Thoracic aorta (tissue), 2 donors: ENCODE measurements at regions not wholly inside any gene's neighbourhood (a gene's known extent, or its start where the extent isn't known, plus 50 kb on each side); places are given as distances from the start of the nearest gene placed in this dataset.

Source experiments
- ATAC-seq: fragments of 150-250 bp; one replicate; pipeline ENCODE4 v1.8.0; 2017; ENCODE audit warnings: low read depth; ENCODE audit not compliant: insufficient number of reproducible peaks, low FRiP score
- DNase-seq: peaks from one replicate; pipeline ENCODE4 v3.0.0-alpha.2; 2020; ENCODE audit warnings: low spot score
- H3K27ac ChIP-seq, 2 donors: fragments of 200-600 bp; sonication (generic); 1 replicate in 1 of 2; 2 replicates in 1 of 2; pipeline ENCODE4 v1.5.1; 2016; ENCODE audit warnings: mild to moderate bottlenecking in 2 of 2, moderate library complexity in 2 of 2
- H3K27me3 ChIP-seq: fragments of 200-600 bp; sonication (generic); replicated peaks from 2 replicates; pipeline ENCODE4 v1.6.0; 2016; ENCODE audit warnings: mild to moderate bottlenecking; ENCODE audit not compliant: insufficient read depth
- H3K36me3 ChIP-seq: fragments of 200-600 bp; sonication (generic); one replicate; pipeline ENCODE4 v1.5.1; 2016
- H3K4me1 ChIP-seq, 2 donors: fragments of 200-600 bp; sonication (generic); 1 replicate in 1 of 2; 2 replicates in 1 of 2; pipeline versions ENCODE4 v1.5.1 to v1.6.0; 2016; ENCODE audit warnings: low read depth in 2 of 2, mild to moderate bottlenecking in 1 of 2; ENCODE audit not compliant: control insufficient read depth in 1 of 2
- H3K4me3 ChIP-seq: fragments of 200-600 bp; sonication (generic); 2 replicates; pipeline ENCODE4 v1.5.1; 2016; ENCODE audit warnings: mild to moderate bottlenecking
- H3K9me3 ChIP-seq: fragments of 200-600 bp; sonication (generic); 2 replicates; pipeline ENCODE4 v1.5.1; 2016
- TF ChIP-seq, protein P1 (sequence below): fragments of 200-600 bp; sonication (generic); IDR thresholded peaks from one replicate; pipeline ENCODE4 v1.5.1; 2019; ENCODE audit warnings: antibody characterized with exemption

- no peaks in the 10 kb centered on the region for H3K9me3 ChIP-seq
- H3K27me3 ChIP-seq: no peaks in the 10 kb centered on the region
- no peak overlapping the region for H3K4me3 ChIP-seq
- ATAC-seq: no peak
- no peak overlapping the region for H3K27ac ChIP-seq
- H3K4me1 ChIP-seq: no peaks in the 10 kb centered on the region
- DNase-seq: no peak
- TF ChIP-seq, protein P1, sequence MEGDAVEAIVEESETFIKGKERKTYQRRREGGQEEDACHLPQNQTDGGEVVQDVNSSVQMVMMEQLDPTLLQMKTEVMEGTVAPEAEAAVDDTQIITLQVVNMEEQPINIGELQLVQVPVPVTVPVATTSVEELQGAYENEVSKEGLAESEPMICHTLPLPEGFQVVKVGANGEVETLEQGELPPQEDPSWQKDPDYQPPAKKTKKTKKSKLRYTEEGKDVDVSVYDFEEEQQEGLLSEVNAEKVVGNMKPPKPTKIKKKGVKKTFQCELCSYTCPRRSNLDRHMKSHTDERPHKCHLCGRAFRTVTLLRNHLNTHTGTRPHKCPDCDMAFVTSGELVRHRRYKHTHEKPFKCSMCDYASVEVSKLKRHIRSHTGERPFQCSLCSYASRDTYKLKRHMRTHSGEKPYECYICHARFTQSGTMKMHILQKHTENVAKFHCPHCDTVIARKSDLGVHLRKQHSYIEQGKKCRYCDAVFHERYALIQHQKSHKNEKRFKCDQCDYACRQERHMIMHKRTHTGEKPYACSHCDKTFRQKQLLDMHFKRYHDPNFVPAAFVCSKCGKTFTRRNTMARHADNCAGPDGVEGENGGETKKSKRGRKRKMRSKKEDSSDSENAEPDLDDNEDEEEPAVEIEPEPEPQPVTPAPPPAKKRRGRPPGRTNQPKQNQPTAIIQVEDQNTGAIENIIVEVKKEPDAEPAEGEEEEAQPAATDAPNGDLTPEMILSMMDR: no peak
- no peaks in the 10 kb centered on the region for H3K36me3 ChIP-seq
These were observed 359.2 kb downstream of the FBXW7 start for GRCh38 chr4:152176627-152177214.

- H3K27me3 ChIP-seq: no peaks in the 10 kb centered on the region
- H3K4me3 ChIP-seq: no peak overlapping the region
- ATAC-seq: no peak
- no peaks in the 10 kb centered on the region for H3K4me1 ChIP-seq
- H3K9me3 ChIP-seq: no peaks in the 10 kb centered on the region
- TF ChIP-seq, protein P1: no peak
- H3K36me3 ChIP-seq: no peaks in the 10 kb centered on the region
- H3K27ac ChIP-seq: no peak overlapping the region
- DNase-seq: no peak
These were observed 360.3 kb downstream of the FBXW7 start for GRCh38 chr4:152175586-152175985.

- H3K9me3 ChIP-seq: no peaks in the 10 kb centered on the region
- no peaks in the 10 kb centered on the region for H3K27me3 ChIP-seq
- H3K4me1 ChIP-seq: no peaks in the 10 kb centered on the region
- TF ChIP-seq, protein P1: no peak
- no peak for ATAC-seq
- H3K27ac ChIP-seq: no peak overlapping the region
- no peak overlapping the region for H3K4me3 ChIP-seq
- H3K36me3 ChIP-seq: no peaks in the 10 kb centered on the region
- no peak for DNase-seq
These were observed 363.7 kb downstream of the FBXW7 start for GRCh38 chr4:152172146-152172545.

- Histone ChIP-seq H3K9me3 (no peaks in the 10 kb centered on the region), H3K36me3 (no peaks in the 10 kb centered on the region), H3K4me3 (no peak overlapping the region), H3K4me1 (no peaks in the 10 kb centered on the region), H3K27me3 (no peaks in the 10 kb centered on the region), H3K27ac (no peak overlapping the region)
- TF ChIP-seq, protein P1: no peak
- no peak for ATAC-seq
- DNase-seq: no peak
These were observed 364.3 kb downstream of the FBXW7 start for GRCh38 chr4:152171556-152171955.

GRCh38 chr4:152169683-152170082 is 366.2 kb downstream of the FBXW7 start:
- no peak for DNase-seq
- H3K27me3 ChIP-seq: no peaks in the 10 kb centered on the region
- no peak for ATAC-seq
- no peak overlapping the region for H3K27ac ChIP-seq
- no peaks in the 10 kb centered on the region for H3K9me3 ChIP-seq
- H3K4me1 ChIP-seq: no peaks in the 10 kb centered on the region
- no peaks in the 10 kb centered on the region for H3K36me3 ChIP-seq
- no peak overlapping the region for H3K4me3 ChIP-seq
- TF ChIP-seq, protein P1: no peak
